K562 (cell line): ENCODE measurements at regions not wholly inside any gene's neighbourhood (a gene's known extent, or its start where the extent isn't known, plus 50 kb on each side); places are given as distances from the start of the nearest gene placed in this dataset.
A peak's percentile ranks its signal among the peaks of the same experiment; 100 is the strongest.

Experiments
- ATAC-seq: fragments of 200-7000 bp; cut with Tn5 transposase; 3 replicates; pipeline ENCODE4 v1.9.1; 2020; ENCODE audit warnings: moderate library complexity
- BruUV-seq: library from RNA; stranded (reverse); fragments of 400-500 nt; replicated peaks from 2 replicates; lab custom pipeline; 2021; lab: Mats Ljungman, UMichigan
- CTCF ChIA-PET: fragments of 300-600 bp; formaldehyde crosslinking; extraction: SDS; loops from one replicate; lab custom pipeline; 2021; ENCODE audit warnings: low intra/inter-chr PET ratio; lab: Yijun Ruan, JAX
- POLR2A ChIA-PET: fragments of 300-600, 350-650 bp; sonication (Branson Sonifier 250); formaldehyde crosslinking; extraction: SDS; loops from one replicate; lab custom pipeline; 2021; ENCODE audit warnings: antibody characterized with exemption, inconsistent platforms; lab: Yijun Ruan, JAX
- DNase-seq, 4 experiments: peaks; one replicate each; pipeline versions ENCODE4 v3.0.0 to v3.0.0-alpha.2; 2011 to 2018; ENCODE audit warnings: low spot score in 3 of 4, mixed read lengths in 3 of 4; ENCODE audit errors: extremely low read depth in 1 of 4
- FAIRE-seq: peaks from 2 replicates; lab custom pipeline; 2011; peaks lifted over from hg19 to GRCh38; lab: Jason Lieb, UNC
- H2AFZ ChIP-seq: 2 replicates; pipeline ENCODE4 v1.6.0; 2011; ENCODE audit warnings: low read depth, low read length, control low read depth, inconsistent platforms
- H3K27ac ChIP-seq: fragments of 200-600 bp; 3 replicates; pipeline ENCODE4 v1.8.0; 2011; ENCODE audit warnings: low read depth, mild to moderate bottlenecking, control low read depth, inconsistent platforms, low read length, moderate library complexity, mixed read lengths; ENCODE audit errors: extremely low read depth
- H3K27me3 ChIP-seq, 2 experiments: fragments of 300-600 bp in 1 of 2; 2 replicates in 1 of 2; 3 replicates in 1 of 2; pipeline versions ENCODE4 v1.6.0 to v1.8.0; 2011; ENCODE audit warnings: inconsistent platforms in 2 of 2, low read length in 2 of 2, mild to moderate bottlenecking in 1 of 2, mixed read lengths in 1 of 2, moderate library complexity in 1 of 2; ENCODE audit not compliant: control insufficient read depth in 2 of 2, insufficient read depth in 2 of 2
- H3K36me3 ChIP-seq: fragments of 300-600 bp; 3 replicates; pipeline ENCODE4 v1.8.0; 2011; ENCODE audit warnings: mild to moderate bottlenecking, low read length, inconsistent platforms; ENCODE audit not compliant: control insufficient read depth, insufficient read depth
- H3K4me1 ChIP-seq, 2 experiments: fragments of 200-600 bp in 1 of 2; replicated peaks in 1 of 2; 2 replicates in 1 of 2; 3 replicates in 1 of 2; pipeline versions ENCODE4 v1.5.1 to v1.8.0; 2011; ENCODE audit warnings: inconsistent platforms in 2 of 2, low read length in 2 of 2, mild to moderate bottlenecking in 1 of 2, mixed read lengths in 1 of 2, moderate library complexity in 1 of 2; ENCODE audit not compliant: control insufficient read depth in 2 of 2, insufficient read depth in 2 of 2
- H3K4me2 ChIP-seq: 2 replicates; pipeline ENCODE4 v1.6.1; 2011; ENCODE audit warnings: low read length, control low read depth, inconsistent platforms, mixed read lengths; ENCODE audit not compliant: insufficient read depth
- H3K4me3 ChIP-seq: fragments of 200-600 bp; sonication (generic), shearing (Covaris generic); 2 replicates; pipeline ENCODE4 v1.5.1; 2016; ENCODE audit warnings: control low read depth, inconsistent platforms
- H3K79me2 ChIP-seq: fragments of 200-600 bp; 3 replicates; pipeline ENCODE4 v1.8.0; 2011; ENCODE audit warnings: low read length, inconsistent platforms; ENCODE audit not compliant: control insufficient read depth, insufficient read depth
- H3K9ac ChIP-seq, 2 experiments: 2 replicates each; pipeline versions ENCODE4 v1.6.0 to v1.6.1; 2011; ENCODE audit warnings: low read depth in 2 of 2, low read length in 2 of 2, control low read depth in 1 of 2, inconsistent platforms in 1 of 2, mild to moderate bottlenecking in 1 of 2, mixed read lengths in 1 of 2; ENCODE audit not compliant: insufficient read depth in 1 of 2
- H3K9me1 ChIP-seq: one replicate; pipeline ENCODE4 v1.6.0; 2011; ENCODE audit warnings: inconsistent platforms, mild to moderate bottlenecking, low read length, moderate library complexity; ENCODE audit not compliant: control insufficient read depth, insufficient read depth
- H3K9me3 ChIP-seq: replicated peaks from 2 replicates; pipeline ENCODE4 v1.5.1; 2011; ENCODE audit warnings: low read depth, low read length, inconsistent platforms; ENCODE audit not compliant: control insufficient read depth, insufficient read depth
- H4K20me1 ChIP-seq: replicated peaks from 2 replicates; pipeline ENCODE4 v1.6.1; 2011; ENCODE audit warnings: low read length, inconsistent platforms, mixed read lengths; ENCODE audit not compliant: control insufficient read depth, insufficient read depth
- ATF1 ChIP-seq, 2 experiments: fragments of 450-650 bp in 1 of 2; IDR thresholded peaks; 2 replicates each; pipeline ENCODE4 v1.6.1; 2016; ENCODE audit warnings: missing compliant biosample characterization in 1 of 2, missing genetic modification characterization in 1 of 2
- CC2D1A ChIP-seq: fragments of 450-650 bp; IDR thresholded peaks from 2 replicates; pipeline ENCODE4 v1.6.1; 2017; ENCODE audit warnings: mild to moderate bottlenecking
- HDAC1 ChIP-seq, 2 experiments: fragments of 450-650 bp; IDR thresholded peaks; 2 replicates each; pipeline ENCODE4 v1.6.1; 2016 to 2017; ENCODE audit warnings: inconsistent platforms in 1 of 2, mild to moderate bottlenecking in 1 of 2, moderate library complexity in 1 of 2
- MEF2D ChIP-seq: conservative IDR thresholded peaks from 2 replicates; pipeline ENCODE4 v1.6.1; 2016; ENCODE audit warnings: low read depth, missing genetic modification characterization, missing compliant biosample characterization
- MXI1 ChIP-seq: IDR thresholded peaks from 2 replicates; pipeline ENCODE4 v1.6.1; 2011; ENCODE audit warnings: low read depth, mild to moderate bottlenecking, improper control_type of control experiment, low read length
- NCOA4 ChIP-seq: fragments of 450-650 bp; IDR thresholded peaks from 2 replicates; pipeline ENCODE4 v1.6.1; 2018; ENCODE audit warnings: mild to moderate bottlenecking; ENCODE audit not compliant: partially characterized antibody
- NFATC3 ChIP-seq: fragments of 450-650 bp; IDR thresholded peaks from 2 replicates; pipeline ENCODE4 v1.6.1; 2017; ENCODE audit warnings: mild to moderate bottlenecking
- NFIC ChIP-seq: fragments of 450-650 bp; IDR thresholded peaks from 2 replicates; pipeline ENCODE4 v1.6.1; 2017; ENCODE audit warnings: mild to moderate bottlenecking, inconsistent platforms
- TCF3 ChIP-seq: sonication (generic); formaldehyde crosslinking; IDR thresholded peaks from 2 replicates; pipeline ENCODE4 v1.4.0; 2020; ENCODE audit warnings: mild to moderate bottlenecking, missing genetic modification reagents
- UBTF ChIP-seq, 2 experiments: IDR thresholded peaks; 2 replicates each; pipeline ENCODE4 v1.6.1; 2012; ENCODE audit warnings: improper control_type of control experiment in 2 of 2, low read depth in 2 of 2, low read length in 2 of 2, borderline replicate concordance in 1 of 2
- ZNF133 ChIP-seq: fragments of 250-450 bp; sonication (Bioruptor Pico); IDR thresholded peaks from 2 replicates; pipeline ENCODE4 v1.4.0; 2020; ENCODE audit warnings: mild to moderate bottlenecking
- ZNF311 ChIP-seq: fragments of 250-450 bp; sonication (Bioruptor Pico); IDR thresholded peaks from 2 replicates; pipeline ENCODE4 v1.4.0; 2020; ENCODE audit warnings: mild to moderate bottlenecking, moderate library complexity
- WGBS: fragments of 100-300 bp; shearing (Covaris generic); methylation state at CpG from one replicate; pipeline ENCODE4 v1.1.6; 2016; ENCODE audit warnings: low coverage, mixed read lengths; ENCODE audit not compliant: insufficient coverage; ENCODE audit errors: missing lambda C conversion rate; 5-methylcytosine and 5-hydroxymethylcytosine counted together
- in situ Hi-C: fragments of 300-500 bp; cut with MboI; formaldehyde crosslinking; loops from 4 replicates; pipeline ENCODE4 v1.15.0; 2018; ENCODE audit warnings: inconsistent platforms, mixed read lengths
- intact Hi-C: fragments of 100-400 bp; cut with micrococcal nuclease; formaldehyde crosslinking; loops from 2 replicates; pipeline ENCODE4 v1.14.2; 2022
- TF ChIP-seq, protein P1 (sequence below): sonication (generic); formaldehyde crosslinking; IDR thresholded peaks from 2 replicates; pipeline ENCODE4 v1.8.0; 2022; ENCODE audit warnings: mild to moderate bottlenecking, low read depth, missing genetic modification reagents

DNA sequence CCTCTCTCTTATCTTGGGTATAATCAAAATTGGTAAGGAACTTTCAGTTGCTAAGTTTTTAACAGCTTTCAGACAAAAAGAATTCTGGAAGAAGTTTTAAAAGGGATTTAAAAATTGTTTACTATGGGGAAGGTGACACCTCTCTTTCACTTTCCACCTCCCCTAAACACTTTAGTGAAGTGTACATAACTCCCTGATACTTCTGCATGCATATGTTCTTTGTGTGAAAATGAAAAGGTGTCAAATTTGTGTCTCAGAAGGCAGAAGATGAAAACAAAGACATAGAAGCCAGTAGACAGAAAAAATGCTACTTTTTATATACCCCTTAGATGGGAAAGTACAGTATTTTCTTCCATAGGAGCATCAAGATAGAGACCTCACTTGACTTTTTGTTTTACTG is 117.8 kb downstream of the TMEM26 start (continued):
- TF ChIP-seq, protein P1, sequence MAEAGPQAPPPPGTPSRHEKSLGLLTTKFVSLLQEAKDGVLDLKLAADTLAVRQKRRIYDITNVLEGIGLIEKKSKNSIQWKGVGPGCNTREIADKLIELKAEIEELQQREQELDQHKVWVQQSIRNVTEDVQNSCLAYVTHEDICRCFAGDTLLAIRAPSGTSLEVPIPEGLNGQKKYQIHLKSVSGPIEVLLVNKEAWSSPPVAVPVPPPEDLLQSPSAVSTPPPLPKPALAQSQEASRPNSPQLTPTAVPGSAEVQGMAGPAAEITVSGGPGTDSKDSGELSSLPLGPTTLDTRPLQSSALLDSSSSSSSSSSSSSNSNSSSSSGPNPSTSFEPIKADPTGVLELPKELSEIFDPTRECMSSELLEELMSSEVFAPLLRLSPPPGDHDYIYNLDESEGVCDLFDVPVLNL (CRISPR knock-in tag): no peak

GRCh38 chr10:61332581-61332980 is 120.6 kb downstream of the TMEM26 start:
- H3K4me3 ChIP-seq: no peak overlapping the region
- H3K27ac ChIP-seq: no peak overlapping the region
- H4K20me1 ChIP-seq: no peaks in the 10 kb centered on the region
- no peak overlapping the region for H3K4me2 ChIP-seq
- no TSS peak for BruUV-seq
- intact Hi-C loops: no loop called here
- TF ChIP-seq NFATC3: no peak
- 0 out of 2 replicates have a peak, but pooled peaks have one; percentile 9 for TF ChIP-seq NFIC
- ChIA-PET CTCF (no interaction called here), POLR2A (no interaction called here)
- DNase-seq (no peak), FAIRE-seq (no peak), ATAC-seq (no peak)
- H3K9ac ChIP-seq: no peak overlapping the region
- no peaks in the 10 kb centered on the region for H3K27me3 ChIP-seq
- H3K36me3 ChIP-seq: no peaks in the 10 kb centered on the region
- no peaks in the 10 kb centered on the region for H3K4me1 ChIP-seq
- WGBS: 2% methylated on average over 4 of the region's 4 CpGs
- no peaks in the 10 kb centered on the region for H3K79me2 ChIP-seq
- in situ Hi-C loops: no loop called here
- no peak overlapping the region for H2AFZ ChIP-seq
- no peaks in the 10 kb centered on the region for H3K9me3 ChIP-seq
- no peaks in the 10 kb centered on the region for H3K9me1 ChIP-seq

DNA sequence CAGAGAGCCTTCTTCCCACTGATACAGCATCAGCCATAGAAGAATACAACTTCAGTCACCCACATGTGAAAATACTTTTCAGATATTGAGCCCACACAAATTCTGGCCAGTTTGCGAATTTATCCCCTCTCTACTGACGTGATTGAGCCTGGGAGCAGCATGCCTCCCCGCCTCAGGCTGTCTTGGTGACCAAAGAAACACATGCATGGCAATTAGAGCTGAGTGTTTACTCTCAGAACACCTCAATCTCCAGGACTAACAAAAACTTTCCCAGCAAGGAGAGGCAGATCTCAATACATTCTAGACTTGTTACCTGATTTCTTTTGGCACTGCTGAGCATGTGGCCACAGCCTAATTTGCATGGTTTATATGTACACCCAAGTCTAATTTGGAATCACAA is 122.5 kb downstream of the TMEM26 start:
- no peaks in the 10 kb centered on the region for H3K4me1 ChIP-seq
- no peaks in the 10 kb centered on the region for H3K27me3 ChIP-seq
- no peak overlapping the region for H3K4me2 ChIP-seq
- no peak overlapping the region for H3K4me3 ChIP-seq
- no peak for DNase-seq
- CTCF ChIA-PET: no interaction called here
- no peaks in the 10 kb centered on the region for H3K9me3 ChIP-seq
- H3K79me2 ChIP-seq: no peaks in the 10 kb centered on the region
- 0% methylated on average over 3 of the region's 3 CpGs for WGBS
- H3K9ac ChIP-seq: no peak overlapping the region
- ATAC-seq: no peak
- H3K36me3 ChIP-seq: no peaks in the 10 kb centered on the region
- no peaks in the 10 kb centered on the region for H4K20me1 ChIP-seq
- BruUV-seq: no TSS peak
- in situ Hi-C loops: no loop called here
- no peaks in the 10 kb centered on the region for H3K9me1 ChIP-seq
- H2AFZ ChIP-seq: no peak overlapping the region
- intact Hi-C loops: no loop called here
- POLR2A ChIA-PET: no interaction called here
- no peak overlapping the region for H3K27ac ChIP-seq
- no peak for FAIRE-seq
- TF ChIP-seq TCF3 (CRISPR knock-in tag): no peak
- no peak for TF ChIP-seq UBTF (IDR thresholded peaks at IDR 0.05; ENCODE audit: borderline replicate concordance in 1 of 2, low read depth in 2 of 2, low read length in 2 of 2)
- no peak for TF ChIP-seq NCOA4
- TF ChIP-seq ATF1 (CRISPR knock-in tag; IDR thresholded peaks at IDR 0.05): no peak
- no peak for TF ChIP-seq ATF1 (tag; IDR thresholded peaks at IDR 0.05)
- no peak for TF ChIP-seq ZNF311 (CRISPR knock-in tag)
- TF ChIP-seq CC2D1A: no peak
- TF ChIP-seq MXI1: no peak
- no peak for TF ChIP-seq MEF2D (tag)
- TF ChIP-seq HDAC1 (IDR thresholded peaks at IDR 0.05): no peak
- no peak for TF ChIP-seq ZNF133 (CRISPR knock-in tag)
